Upper lobe of left lung (tissue), 4 donors: ENCODE measurements at regions not wholly inside any gene's neighbourhood (a gene's known extent, or its start where the extent isn't known, plus 50 kb on each side); places are given as distances from the start of the nearest gene placed in this dataset.

Experiments
- CTCF ChIP-seq, 6 experiments: fragments of 450-650 bp in 4 of 6; fragments of 200-600 bp in 2 of 6; sonication (generic) in 2 of 6; IDR thresholded peaks; one replicate each; pipeline ENCODE4 v1.5.1; 2016 to 2019; ENCODE audit warnings: antibody characterized with exemption in 6 of 6
- EP300 ChIP-seq, 4 donors: sonication (generic); formaldehyde crosslinking; IDR thresholded peaks; one replicate each; pipeline ENCODE4 v1.5.1; 2017; ENCODE audit warnings: antibody characterized with exemption in 4 of 4, control low read depth in 2 of 4
- POLR2A ChIP-seq, 4 donors: fragments of 450-650 bp; IDR thresholded peaks; one replicate each; pipeline ENCODE4 v1.5.1; 2016 to 2017; ENCODE audit warnings: antibody characterized with exemption in 4 of 4, mild to moderate bottlenecking in 2 of 4
- POLR2AphosphoS5 ChIP-seq, 2 donors: sonication (generic); formaldehyde crosslinking; IDR thresholded peaks; one replicate each; pipeline ENCODE4 v1.5.1; 2017; ENCODE audit warnings: antibody characterized with exemption in 2 of 2

GRCh38 chr5:9813305-9813704 is 183.2 kb upstream of the TAS2R1 start:
- TF ChIP-seq POLR2AphosphoS5 (IDR thresholded peaks at IDR 0.05) = no peak
- no peak for TF ChIP-seq CTCF (IDR thresholded peaks at IDR 0.05)
- no peak for TF ChIP-seq POLR2A (IDR thresholded peaks at IDR 0.05)
- TF ChIP-seq EP300 (IDR thresholded peaks at IDR 0.05) = no peak
